8988T (cell line): ENCODE measurements at regions not wholly inside any gene's neighbourhood (a gene's known extent, or its start where the extent isn't known, plus 50 kb on each side); places are given as distances from the start of the nearest gene placed in this dataset.
"Not testable (repeated sequence)": the region's sequence is repeated elsewhere in the genome, so short reads cannot be mapped to it uniquely, and the experiment has no call there.

Source experiments
- DNase-seq: peaks from one replicate; pipeline ENCODE4 v3.0.0; 2011

DNA sequence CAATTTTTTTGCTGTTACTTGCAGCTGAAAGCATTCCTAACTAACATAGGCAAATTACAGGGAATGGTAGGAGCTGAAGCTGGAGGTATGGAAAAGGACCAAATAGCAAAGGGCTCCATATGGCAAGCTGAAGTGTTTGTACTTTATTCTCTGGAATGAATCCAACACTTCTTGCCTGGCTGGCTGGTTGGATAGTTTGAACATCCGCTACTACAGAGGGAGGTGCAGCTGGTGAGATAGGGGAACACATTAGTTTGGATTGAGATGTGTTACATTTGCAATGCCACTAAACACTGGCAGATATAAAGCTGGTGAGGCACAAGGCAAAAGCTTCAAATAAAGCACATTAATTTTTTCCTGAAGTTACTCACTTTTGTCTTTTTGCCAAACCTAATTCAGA, 291.5 kb downstream of the SP3 start:
- no peak for DNase-seq

DNA sequence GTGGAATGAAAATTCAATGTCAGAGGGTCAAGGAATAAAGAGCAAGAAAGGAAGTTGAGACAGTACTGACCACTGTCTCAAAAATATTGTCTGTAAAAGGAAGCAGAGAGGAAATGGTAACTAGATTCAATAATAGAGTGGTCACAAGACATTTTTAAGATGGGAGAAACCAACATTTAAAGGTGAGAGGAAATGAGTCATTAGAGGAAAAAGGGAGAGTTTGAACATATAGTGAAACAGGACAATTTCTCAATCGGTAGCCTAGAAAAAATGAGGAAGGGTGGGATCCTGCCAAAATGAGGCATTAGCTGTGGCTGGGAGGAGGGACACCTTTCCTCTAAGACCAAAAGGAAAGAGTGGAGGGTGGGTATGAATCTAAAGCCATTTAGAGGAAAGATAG, 288.5 kb downstream of the SP3 start:
- DNase-seq = no peak

DNA sequence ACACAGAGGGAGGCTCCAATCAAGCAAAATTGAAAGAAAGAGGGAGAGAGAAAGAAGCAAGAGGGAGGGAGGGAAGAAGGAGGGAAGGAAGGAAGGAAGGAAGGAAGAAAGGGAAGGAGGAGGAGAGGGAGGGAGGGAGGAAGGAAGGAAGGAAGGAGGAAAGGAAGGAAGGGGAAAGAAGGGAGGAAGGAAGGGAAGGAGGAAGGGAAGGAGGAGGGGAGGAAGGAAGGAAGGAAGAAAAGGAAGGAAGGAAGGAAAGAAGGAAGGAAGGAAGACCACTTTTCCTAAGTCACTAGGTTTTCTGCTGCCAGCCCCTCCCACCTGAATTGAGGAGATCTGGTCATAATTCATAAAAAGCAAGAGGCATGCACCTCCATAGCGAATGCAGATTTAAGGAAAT, 287.0 kb downstream of the SP3 start:
- DNase-seq = no peak

DNA sequence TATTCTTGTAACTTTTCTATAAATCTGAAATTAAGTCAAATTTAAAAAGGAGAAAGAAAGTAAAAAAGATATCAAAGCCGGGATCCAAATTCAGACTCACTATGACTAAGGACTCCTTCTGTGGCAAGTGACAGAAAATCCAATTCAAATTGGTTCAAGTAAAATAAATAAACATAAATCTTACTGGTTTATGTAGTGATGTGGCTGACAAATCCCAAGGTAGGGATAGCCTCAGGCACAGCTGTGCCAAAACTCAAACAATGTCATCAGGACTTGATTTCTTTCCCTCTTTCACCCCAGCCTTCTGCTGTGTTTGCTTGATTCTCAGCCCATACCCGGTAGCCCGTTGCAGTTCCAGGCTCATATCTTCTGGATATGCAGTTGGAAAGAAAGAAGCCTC, 284.6 kb downstream of the SP3 start:
- DNase-seq = no peak

DNA sequence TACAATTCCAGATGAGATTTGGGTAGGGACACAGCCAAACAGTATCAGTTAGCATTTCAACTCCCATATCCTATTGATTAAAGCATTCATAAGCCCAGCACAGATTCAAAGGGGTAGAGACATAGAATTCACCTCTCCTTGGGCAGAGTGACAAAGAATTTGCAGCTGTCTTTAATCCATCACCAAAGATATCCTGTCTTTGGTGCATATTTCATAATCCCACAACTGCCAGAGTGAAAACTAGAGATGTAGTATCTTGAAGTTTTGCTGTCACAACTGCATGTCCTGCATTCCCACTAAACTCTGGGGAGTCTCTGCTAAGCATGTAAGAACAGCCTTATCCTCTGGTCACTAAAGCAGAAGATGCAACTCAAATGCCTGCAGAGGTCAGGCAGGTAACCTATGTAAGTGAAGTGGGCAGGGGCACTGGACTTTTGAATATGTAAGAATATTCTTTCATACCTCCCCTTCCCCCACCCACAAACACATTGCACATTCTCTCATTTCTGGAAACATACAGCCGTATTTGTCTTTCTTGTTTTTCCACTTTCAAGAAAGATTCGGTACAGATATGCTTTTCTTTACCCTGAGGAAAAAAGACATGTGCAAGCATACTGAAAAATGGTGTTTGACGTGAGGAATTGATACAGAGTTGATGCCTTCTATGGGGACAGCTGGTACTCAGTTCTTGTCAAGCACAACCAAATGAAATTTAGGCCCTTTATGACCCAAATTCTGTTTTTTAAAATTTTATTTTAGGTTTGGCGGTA, 283.1 kb downstream of the SP3 start:
- DNase-seq = no peak

DNA sequence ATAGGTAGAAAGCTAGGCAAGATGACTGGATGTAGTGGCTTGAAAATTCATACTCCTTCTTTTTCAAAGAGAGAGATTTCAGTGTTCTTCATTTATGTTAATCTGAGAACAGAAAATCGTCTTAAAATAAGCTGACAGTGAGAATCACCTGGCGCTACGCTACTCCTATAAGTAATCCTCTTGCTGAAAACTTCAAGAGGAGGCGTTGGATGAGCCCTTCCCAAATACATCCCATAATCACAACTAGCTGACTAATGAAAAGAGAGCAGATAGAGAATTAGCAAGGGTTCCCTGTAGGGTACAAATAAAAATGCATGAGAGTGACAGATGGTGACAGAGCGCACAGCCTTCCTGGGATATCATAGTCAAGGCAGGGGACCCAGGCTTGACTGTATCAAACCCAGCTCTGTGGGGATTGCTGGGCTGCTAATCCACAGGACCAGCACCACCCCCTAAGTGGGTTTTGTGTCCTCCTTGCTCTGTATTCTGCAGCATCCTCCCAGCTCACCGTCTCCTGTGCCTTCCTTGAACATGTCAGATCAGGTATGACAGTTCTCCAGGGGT, 280.2 kb downstream of the SP3 start:
- no peak for DNase-seq

DNA sequence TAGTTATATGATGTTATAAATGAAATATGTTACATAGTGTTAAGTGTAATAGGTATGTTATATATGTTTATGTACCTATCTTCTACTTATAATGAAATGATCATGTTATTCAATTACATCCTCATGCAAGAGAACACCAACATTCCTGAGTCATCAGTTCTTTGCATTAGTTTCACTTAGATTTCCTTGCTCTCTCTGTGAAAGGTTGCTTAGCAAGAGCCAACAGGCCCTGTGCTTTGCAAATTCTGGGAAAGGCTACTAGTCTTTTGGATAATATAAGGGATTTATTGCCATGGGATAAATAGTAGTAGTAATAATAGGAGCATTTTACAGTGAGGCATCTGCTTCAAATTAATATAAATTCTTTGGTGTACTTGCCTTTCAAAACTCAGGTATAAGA, 274.8 kb downstream of the SP3 start:
- no peak for DNase-seq

DNA sequence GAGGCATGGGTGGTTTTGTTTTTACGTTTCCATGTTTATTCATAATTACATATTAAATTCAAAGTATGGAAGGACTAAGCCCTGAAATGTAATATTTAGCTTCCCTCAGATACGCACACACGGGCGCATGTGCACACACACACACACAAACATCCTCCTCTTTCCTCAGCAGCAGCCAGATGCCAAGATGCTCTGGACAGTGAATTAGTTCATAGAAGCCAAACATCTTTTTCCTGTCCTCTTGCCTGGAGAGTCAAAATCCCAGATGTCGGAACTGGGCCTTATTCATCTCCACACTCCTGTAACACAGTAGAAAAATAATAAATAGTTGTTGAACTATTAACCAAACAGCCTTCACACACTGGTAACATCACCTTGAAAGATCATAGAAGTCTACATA, 273.1 kb downstream of the SP3 start:
- DNase-seq = no peak

DNA sequence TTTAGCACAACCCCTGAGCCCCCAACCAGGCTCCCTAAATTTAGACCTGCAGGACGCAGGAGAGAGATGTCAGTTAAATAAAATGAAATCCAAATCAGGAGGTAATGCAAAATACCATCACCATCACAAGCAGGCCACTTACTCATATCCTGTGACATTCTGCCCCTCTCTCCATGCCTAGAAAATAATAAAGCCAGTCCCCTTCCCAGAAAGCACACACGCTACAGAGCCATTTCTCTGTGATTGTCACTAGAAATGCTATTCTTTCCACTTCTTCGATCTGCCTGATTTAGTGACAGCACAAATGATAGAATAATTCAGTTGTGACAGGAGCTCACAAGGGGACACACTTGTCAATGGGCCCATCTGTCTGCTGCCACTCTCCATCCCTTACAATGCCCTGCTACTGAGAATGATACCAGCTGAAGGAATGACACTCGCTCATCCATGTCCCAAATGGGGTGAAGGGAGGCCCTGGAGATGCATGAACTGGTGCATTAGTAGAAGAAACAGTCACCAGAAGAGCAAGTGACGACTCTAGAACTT, 272.1 kb downstream of the SP3 start:
- DNase-seq = no peak

DNA sequence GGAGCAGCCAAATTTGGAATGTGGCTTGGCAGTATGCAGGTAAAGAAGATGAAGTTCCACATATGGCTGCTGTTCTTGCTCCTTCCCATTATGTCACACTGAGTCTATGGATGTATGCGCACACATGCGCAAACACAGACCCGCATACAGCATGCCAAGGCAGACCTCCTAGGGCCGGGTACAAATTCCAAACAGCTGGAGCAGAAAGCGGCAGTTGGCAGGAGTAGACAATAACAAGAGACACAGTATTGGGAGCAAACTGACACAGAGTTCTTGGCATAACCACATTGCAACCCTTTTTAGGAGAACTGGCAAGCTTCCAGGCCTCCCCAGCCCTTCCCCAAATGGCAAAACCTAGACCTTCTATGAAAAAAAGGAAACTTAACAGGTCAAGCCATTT, 268.9 kb downstream of the SP3 start:
- no peak for DNase-seq

DNA sequence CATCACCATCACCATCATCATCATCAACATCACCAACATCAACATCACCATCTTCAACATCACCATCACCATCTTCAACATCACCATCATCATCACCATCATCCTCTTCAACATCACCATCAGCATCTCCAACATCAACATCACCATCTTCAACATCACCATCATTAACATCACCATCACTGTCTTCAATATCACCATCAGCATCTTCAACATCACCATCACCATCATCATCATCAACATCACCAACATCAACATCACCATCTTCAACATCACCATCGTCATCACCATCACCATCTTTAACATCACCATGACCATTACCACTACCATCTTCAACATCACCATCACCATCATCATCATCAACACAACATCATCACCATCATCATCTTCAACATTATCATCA, 267.2 kb downstream of the SP3 start:
- no peak for DNase-seq

DNA sequence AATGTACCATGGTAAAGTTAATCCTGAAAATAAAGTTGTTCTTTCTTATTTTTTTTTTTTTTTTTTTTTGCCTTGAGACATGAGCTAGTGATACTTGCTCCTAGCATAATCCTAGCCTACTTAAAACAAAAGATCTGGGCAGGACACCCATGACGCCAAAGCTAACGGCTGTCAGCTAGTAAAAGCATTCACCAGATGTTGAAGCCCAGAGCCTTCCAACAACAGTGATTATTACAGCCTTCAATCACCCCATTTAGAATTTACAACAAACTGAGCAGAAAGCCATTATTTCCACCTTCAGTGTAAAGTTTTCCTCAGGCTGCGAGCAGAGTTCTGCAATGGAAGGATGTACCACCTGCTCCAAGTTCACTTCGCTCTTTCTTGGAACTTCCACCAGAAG, 259.5 kb downstream of the SP3 start:
- no peak for DNase-seq

DNA sequence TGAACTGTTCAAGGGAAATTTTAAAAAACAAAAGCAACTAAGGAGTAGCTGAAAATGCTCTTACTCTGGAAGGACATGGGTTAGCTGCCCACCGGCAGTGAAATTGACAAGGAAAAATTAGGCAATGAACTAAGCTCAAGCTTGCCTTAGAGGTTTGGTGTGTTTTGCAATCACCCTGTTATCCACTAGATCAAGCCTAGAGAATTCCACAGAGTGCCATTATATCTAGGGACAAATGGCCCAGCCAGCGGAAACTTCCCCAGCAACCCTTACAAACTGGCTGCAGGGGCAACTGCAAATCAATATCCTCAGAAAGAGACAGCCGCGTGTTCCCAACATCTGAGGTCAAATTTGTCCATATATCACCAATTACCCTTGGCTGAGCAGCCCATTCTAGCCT, 258.2 kb downstream of the SP3 start:
- no peak for DNase-seq

DNA sequence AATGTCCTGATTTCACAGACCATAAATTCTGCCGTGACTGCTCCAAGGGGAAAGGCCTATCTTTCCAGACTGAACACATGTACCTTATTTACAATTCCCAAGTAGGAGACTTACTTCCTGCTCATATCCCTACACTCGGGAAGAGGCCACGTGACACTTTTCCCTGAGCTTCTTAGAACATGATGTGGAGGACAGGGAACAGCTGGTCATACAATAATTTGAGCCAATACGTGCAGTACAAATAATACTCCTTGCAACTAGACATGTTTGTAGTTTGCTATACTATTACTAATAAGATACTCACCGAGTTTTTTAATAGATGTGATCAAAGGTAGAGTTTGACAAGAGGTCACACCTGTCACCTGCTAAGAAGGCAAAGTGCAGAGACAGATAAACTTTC, 256.4 kb downstream of the SP3 start:
- DNase-seq = no peak

DNA sequence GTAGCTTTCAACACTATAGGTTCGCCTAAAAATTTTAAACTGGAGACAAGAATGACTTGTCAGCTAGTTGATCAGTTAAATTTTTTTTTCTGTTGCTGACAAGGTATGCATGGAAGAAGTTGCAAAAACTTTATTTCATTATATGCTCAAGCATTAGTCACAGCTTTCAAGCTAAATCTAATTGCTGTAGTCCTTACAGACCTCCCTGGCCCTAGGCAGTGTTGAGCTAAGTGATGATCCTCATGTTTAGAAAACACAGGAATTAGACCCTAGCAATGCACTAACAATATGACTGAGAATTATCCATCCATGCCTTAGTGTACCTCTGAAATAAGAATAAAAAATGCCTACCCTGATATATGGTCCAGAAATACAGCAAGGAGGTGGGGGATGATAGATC, 253.4 kb downstream of the SP3 start:
- no peak for DNase-seq

DNA sequence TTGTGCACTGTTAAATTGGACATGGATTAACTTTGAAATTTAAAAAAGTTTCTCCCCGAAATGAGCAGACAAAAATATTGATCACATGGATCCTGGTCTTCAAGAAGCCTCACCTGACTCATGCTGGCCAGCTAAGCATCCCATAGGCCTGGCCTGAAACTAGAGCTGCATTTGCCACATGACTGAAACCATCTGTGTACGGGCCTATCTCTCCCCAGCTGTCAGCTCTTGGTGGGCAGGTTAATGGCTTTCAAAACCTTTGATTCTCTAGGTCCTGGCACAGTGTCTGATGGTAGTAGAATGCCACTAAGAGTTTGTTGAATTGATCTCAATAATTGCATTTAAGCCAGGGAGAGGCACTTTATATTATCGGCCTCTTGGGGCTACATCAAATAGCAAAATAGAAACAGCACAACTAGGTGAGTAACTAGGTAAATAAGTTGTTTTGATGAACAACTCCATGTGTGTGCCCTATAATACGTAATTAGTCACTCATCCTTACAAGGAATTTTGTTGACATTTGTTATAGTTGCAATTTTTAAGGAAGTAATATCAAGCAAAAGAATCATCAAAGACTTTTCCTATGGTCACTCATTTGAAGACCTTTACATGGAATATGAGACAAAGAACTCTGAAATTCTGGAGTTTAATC, 251.1 kb downstream of the SP3 start:
- DNase-seq = no peak

DNA sequence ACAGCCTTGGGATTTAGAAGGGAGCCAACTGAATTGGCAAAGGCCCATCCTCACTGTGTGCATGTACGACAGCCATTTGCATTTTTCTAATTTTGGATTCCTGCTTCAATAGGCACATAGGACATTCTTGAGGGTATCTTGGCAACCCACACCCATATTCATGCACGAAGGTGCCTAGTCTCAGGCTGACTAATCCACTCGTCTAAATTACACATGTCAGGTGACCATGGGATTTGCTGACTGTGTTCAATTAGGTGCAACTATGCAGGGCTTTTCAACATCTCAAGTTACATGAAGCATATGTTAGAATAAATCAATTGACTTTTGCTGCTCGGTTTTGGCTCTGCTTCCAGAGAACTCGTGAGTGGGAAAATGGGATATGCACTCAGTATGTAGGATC, 249.7 kb downstream of the SP3 start:
- DNase-seq = no peak

DNA sequence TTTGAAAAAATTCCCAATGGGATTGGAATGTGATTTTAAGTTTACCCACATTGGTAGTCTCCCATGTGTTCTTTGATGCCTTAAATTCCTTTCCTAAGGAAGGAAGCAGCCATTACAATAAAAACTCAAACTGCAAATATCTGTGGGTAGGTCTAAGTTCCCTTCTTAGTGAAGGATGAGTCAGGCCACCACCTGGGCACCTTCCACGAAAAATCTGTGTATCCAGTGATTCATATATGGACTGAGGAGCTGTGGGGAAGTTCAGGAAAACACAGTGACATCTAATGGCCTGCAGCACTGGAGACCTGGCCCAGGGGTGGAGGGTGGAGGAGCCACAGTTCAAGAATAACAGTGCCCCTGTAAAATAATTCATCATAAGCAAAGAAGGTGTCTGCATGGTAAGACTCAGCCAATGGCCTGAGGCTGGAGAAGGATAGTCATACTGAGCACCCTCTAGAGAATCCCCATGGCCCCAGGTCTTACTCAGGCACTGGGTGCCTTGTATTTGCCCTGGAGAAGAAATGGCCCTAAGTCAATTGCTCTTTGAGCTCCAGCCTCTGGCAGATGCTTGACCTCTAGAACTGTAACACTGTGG, 248.6 kb downstream of the SP3 start:
- DNase-seq = no peak

DNA sequence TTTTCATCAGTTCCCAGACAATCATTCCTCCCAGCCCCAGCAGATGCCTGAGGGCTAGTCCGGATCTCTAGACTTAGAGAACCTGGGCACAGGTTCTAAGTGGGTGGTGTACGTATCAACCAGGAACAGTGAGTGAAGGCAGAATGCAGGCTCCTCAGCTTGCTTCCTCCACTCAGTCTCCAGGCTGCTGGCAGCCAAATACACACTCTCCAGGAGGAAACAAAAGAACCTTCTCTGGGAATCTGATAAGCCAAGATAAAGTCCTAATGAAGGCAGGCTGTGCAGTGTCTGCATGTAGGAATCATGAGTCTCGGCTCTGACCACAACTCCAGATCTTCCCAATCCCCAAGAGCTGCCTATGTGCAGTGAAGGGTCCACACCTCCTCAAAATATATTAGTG, 245.7 kb downstream of the SP3 start:
- DNase-seq = no peak

DNA sequence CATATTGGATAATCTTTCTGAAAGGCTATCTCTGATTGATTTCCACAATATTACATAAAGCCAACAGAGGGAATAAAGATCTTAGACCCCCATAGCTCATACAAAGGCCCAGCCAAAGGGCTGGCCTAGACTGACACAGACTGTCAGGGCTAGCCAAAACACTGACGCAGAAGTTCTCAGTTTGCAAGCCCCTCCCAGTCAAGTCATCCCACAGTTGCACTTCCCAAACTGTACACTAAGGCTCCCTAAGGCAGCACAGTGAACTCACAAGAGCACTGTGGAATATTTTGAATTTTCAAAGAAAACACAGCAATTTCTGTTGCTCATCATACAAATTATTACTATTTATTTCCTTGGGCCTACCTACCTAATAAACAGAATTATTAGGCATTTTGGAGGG, 244.9 kb downstream of the SP3 start:
- no peak for DNase-seq

DNA sequence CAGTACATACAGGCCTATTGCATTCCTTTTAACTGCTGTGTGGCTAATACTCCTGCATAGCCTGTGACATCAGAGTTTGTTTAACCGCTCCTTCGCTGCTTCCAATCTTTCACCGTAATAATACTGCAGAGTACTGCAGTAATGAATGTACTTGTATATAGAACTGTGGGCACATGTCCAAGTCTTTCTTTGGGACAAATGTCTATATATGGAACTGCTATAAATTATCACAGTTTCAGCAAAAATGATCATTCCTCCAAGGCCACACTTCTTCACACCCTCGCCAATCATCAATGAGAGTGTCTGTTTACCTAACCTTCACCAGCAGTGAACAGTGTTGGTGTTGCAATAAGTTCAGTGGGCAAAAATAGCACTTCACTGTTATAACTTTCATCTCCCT, 230.4 kb downstream of the SP3 start:
- DNase-seq = no peak

DNA sequence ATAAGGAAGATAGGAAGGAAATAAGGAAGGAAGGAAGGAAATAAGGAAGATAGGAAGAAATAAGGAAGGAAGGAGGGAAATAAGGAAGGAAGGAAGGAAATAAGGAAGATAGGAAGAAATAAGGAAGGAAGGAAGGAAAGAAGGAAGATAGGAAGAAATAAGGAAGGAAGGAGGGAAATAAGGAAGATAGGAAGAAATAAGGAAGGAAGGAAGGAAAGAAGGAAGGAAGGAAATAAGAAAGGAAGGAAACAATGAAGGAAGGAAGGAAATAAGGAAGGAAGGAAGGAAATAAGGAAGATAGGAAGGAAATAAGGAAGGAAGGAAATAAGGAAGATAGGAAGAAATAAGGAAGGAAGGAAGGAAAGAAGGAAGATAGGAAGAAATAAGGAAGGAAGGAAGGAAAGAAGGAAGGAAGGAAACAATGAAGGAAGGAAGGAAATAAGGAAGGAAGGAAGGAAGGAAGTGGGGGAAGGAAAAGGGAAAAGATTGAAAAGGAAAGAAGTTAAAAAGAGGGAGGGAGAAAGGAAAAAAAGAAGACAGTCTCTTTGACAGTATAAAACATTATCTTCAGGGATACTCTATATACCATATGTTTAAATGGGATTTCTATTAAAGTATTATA, 227.1 kb downstream of the SP3 start:
- not testable (repeated sequence) for DNase-seq

DNA sequence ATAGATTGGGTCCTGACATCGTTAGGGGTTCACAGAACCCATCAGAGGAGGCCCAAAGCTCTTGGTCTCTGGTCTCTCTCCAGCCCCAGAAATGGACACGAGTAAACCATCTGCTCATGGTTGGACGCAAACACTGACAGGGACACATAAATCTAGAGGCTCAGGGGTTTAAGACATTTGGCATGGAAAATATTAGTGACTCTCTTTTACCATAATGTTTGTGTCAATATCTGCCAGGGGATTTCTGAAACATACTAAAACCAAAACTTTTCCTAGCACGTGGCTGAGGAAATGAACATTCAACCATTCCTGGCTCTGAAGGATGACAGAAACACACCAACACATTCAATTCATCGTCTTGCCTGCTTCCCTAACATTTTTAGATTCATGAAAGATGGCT, 226.2 kb downstream of the SP3 start:
- DNase-seq = no peak

DNA sequence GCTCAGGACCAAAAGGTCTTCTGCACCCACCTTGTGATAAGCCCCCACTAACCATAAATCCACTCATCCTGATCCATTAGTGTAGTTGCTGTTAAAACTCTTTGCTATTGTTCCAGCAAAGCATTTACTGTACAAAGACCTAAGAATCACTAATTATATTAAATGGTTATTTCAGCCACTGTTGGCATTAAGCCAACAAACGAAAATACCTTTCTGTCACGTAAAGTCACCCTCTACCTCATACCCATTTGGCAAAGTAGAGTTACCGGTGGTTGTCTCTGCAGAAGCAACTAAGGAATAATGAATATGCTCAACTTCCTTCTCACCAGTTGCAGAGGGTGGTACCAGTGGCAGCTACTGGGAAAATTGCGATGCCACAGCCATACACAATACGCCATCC, 224.5 kb downstream of the SP3 start:
- DNase-seq = no peak
